OCI-LY3 (cell line): ENCODE measurements at regions not wholly inside any gene's neighbourhood (a gene's known extent, or its start where the extent isn't known, plus 50 kb on each side); places are given as distances from the start of the nearest gene placed in this dataset.

Experiments used
- H2AFZ ChIP-seq: fragments of 200-600, 300-600 bp; shearing (Covaris generic); 2 replicates; pipeline ENCODE4 v1.6.0; 2014; ENCODE audit warnings: antibody characterized with exemption, low read depth, low read length
- H3K27ac ChIP-seq: fragments of 200-600, 300-600 bp; sonication (generic); 2 replicates; pipeline ENCODE4 v1.5.1; 2014; ENCODE audit warnings: mild to moderate bottlenecking, low read length, moderate library complexity, mixed read lengths
- H3K27me3 ChIP-seq: fragments of 200-600, 300-600 bp; sonication (generic); 2 replicates; pipeline ENCODE4 v1.6.1; 2014; ENCODE audit warnings: low read depth, low read length, mixed read lengths
- H3K36me3 ChIP-seq: fragments of 200-600, 300-600 bp; sonication (generic); replicated peaks from 2 replicates; pipeline ENCODE3; 2014; ENCODE audit warnings: low read depth, low read length, mixed read lengths
- H3K4me1 ChIP-seq: fragments of 300-600, 200-600 bp; sonication (generic); 2 replicates; pipeline ENCODE4 v1.6.1; 2014; ENCODE audit warnings: low read length, mixed read lengths
- H3K4me2 ChIP-seq: fragments of 200-600, 300-600 bp; sonication (generic); 2 replicates; pipeline ENCODE4 v1.6.1; 2014; ENCODE audit warnings: low read length, mixed read lengths
- H3K4me3 ChIP-seq: fragments of 300-600, 200-600 bp; sonication (generic); 2 replicates; pipeline ENCODE4 v1.5.1; 2014; ENCODE audit warnings: antibody characterized with exemption, mild to moderate bottlenecking, low read length, moderate library complexity
- H3K79me2 ChIP-seq: fragments of 300-600, 200-600 bp; shearing (Covaris generic); 2 replicates; pipeline ENCODE4 v1.6.1; 2014; ENCODE audit warnings: mild to moderate bottlenecking, low read length, mixed read lengths
- H3K9ac ChIP-seq: fragments of 300-600, 200-600 bp; shearing (Covaris generic); 2 replicates; pipeline ENCODE4 v1.6.0; 2014; ENCODE audit warnings: mild to moderate bottlenecking, low read length, moderate library complexity
- H3K9me3 ChIP-seq: fragments of 200-600, 300-600 bp; shearing (Covaris generic); 2 replicates; pipeline ENCODE4 v1.6.1; 2014; ENCODE audit warnings: low read length, mixed read lengths; ENCODE audit not compliant: insufficient read depth
- H4K20me1 ChIP-seq: fragments of 200-600, 300-600 bp; sonication (generic); 2 replicates; pipeline ENCODE4 v1.6.1; 2016; ENCODE audit warnings: low read length, mixed read lengths; ENCODE audit not compliant: insufficient read depth
- EZH2phosphoT487 ChIP-seq: fragments of 200-600 bp; shearing (Covaris generic); IDR thresholded peaks from 2 replicates; pipeline ENCODE4 v1.6.1; 2018; ENCODE audit warnings: antibody characterized with exemption, mixed run types, low read depth
- TF ChIP-seq, protein P1 (sequence below): fragments of 200-600, 300-600 bp; sonication (generic); IDR thresholded peaks from 2 replicates; pipeline ENCODE4 v1.5.1; 2014; ENCODE audit warnings: antibody characterized with exemption, low read length, low read depth

DNA sequence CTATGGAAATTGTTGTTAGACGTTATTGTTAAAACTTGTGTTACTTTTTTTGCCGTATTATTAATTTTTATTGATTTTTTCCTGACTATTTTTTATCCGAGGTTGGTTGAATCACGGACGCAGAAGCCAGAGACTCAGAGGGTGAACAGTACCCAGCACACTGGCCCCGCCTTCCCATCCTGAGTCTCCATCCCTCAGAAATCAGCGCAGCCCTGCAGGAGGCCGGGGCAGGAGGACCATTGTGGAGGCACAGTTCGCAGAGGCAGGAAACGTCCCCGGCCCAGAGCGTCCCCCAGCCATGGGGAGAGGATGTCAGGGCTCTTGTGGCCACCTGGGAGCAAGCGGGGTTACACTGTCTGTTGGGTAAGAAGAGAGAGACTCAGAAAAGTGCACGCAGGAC lies 843.0 kb downstream of the BRD1 start:
- Histone ChIP-seq H3K36me3 (no peaks in the 10 kb centered on the region), H3K27ac (no peak overlapping the region)

DNA sequence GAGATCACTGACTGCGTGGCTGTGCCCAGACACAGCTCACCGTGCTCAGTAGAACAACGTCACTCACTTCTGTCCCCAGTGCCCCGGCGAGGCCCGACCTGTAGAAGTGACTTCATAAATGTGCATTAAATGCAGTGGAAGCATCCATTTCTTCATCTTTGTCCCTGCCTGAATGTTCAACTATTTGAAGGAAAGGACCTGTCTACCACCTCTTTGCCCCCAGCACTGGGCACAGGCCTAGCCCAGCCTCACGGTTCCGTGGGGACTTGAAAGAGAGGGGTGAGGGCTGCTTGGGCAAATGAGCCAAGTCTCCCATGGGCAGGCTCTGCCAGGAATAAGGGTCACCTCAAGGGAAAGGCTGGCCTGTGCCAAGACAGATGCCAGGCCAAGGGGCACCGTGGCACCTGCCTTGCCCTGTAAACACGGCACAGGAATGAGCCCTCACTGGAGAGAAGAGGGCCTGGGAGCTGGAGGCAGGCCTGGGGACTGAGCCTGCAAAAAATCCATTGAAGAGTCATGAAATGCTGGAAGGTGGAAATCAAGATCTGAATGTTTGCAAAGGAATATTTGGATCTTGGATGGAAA lies 845.3 kb downstream of the BRD1 start:
- H3K4me3 ChIP-seq: no peak overlapping the region
- no peaks in the 10 kb centered on the region for H3K27me3 ChIP-seq

More for the DNA sequence above, 843.0 kb downstream of the BRD1 start:
- Histone ChIP-seq H3K4me3 (no peak overlapping the region), H4K20me1 (no peaks in the 10 kb centered on the region), H3K27me3 (no peaks in the 10 kb centered on the region), H3K9ac (no peak overlapping the region), H3K79me2 (no peaks in the 10 kb centered on the region), H2AFZ (no peak overlapping the region), H3K4me1 (no peaks in the 10 kb centered on the region), H3K9me3 (no peaks in the 10 kb centered on the region), H3K4me2 (no peak overlapping the region)
- TF ChIP-seq EZH2phosphoT487: no peak
- TF ChIP-seq, protein P1, sequence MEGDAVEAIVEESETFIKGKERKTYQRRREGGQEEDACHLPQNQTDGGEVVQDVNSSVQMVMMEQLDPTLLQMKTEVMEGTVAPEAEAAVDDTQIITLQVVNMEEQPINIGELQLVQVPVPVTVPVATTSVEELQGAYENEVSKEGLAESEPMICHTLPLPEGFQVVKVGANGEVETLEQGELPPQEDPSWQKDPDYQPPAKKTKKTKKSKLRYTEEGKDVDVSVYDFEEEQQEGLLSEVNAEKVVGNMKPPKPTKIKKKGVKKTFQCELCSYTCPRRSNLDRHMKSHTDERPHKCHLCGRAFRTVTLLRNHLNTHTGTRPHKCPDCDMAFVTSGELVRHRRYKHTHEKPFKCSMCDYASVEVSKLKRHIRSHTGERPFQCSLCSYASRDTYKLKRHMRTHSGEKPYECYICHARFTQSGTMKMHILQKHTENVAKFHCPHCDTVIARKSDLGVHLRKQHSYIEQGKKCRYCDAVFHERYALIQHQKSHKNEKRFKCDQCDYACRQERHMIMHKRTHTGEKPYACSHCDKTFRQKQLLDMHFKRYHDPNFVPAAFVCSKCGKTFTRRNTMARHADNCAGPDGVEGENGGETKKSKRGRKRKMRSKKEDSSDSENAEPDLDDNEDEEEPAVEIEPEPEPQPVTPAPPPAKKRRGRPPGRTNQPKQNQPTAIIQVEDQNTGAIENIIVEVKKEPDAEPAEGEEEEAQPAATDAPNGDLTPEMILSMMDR: no peak

DNA sequence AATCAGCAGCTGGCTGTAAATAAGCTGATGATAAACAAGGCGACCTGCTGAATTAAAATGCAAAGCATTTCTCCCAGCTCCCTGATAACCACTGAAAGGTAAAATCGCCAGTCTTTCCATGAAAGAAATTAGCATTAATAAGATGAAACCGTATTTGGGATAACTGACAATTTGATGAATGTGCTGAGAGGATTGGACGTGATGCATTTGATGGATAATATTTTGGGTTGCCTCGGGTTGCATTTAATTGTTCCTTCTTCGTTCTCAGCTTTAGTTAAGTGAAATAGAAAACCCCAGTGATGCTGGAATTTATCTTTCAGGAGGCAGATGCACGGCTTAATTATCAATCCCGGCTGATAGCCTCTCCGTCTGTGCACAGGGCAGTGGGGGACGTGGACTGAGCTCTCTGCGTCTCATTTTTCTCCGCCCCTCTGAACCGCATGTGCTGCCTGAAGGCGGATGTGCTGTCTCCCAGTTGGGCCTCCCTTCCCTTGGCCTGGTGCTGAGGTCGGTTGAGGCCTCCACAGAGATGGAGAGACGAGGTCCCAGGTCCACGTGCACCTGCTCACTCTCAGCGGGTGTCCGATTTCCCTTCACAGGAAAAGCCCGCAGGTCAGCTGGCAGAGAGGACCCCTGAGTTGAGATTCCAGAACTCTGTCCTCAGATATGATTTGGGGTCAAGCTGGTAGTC lies 846.2 kb downstream of the BRD1 start:
- TF ChIP-seq, protein P1: no peak
- no peak for TF ChIP-seq EZH2phosphoT487
- Histone ChIP-seq H3K27ac (no peak overlapping the region), H3K79me2 (no peaks in the 10 kb centered on the region), H3K4me1 (no peaks in the 10 kb centered on the region), H4K20me1 (no peaks in the 10 kb centered on the region), H3K27me3 (no peaks in the 10 kb centered on the region), H3K4me3 (no peak overlapping the region), H3K9me3 (no peaks in the 10 kb centered on the region), H3K9ac (no peak overlapping the region), H2AFZ (no peak overlapping the region), H3K4me2 (no peak overlapping the region), H3K36me3 (no peaks in the 10 kb centered on the region)

More for the DNA sequence above, 845.3 kb downstream of the BRD1 start:
- Histone ChIP-seq H3K27ac (no peak overlapping the region), H3K79me2 (no peaks in the 10 kb centered on the region), H3K9me3 (no peaks in the 10 kb centered on the region), H3K36me3 (no peaks in the 10 kb centered on the region), H4K20me1 (no peaks in the 10 kb centered on the region), H3K4me2 (no peak overlapping the region), H2AFZ (no peak overlapping the region), H3K4me1 (no peaks in the 10 kb centered on the region), H3K9ac (no peak overlapping the region)
- TF ChIP-seq, protein P1: no peak
- TF ChIP-seq EZH2phosphoT487: no peak

DNA sequence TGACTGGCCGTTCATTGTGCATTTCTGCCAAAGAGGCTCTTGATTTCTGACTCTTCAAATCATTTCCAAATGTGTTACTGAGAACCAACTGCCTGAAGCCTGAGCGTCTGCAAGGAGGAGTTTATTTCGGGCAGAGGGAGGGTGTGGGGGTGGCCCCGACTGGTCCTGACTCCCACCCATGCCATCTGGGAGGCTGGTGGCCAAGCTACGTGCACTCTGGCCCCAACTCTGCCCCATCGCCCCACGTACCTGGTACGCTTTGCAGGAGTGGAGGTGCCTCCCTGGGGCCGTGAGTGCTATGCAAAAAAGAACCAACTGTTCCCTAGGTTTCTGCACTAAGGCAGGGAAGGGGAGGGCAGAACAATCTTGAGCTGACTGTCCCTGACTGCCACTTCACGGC lies 846.8 kb downstream of the BRD1 start:
- no peak overlapping the region for H3K4me2 ChIP-seq
- H3K79me2 ChIP-seq: no peaks in the 10 kb centered on the region
- no peaks in the 10 kb centered on the region for H3K4me1 ChIP-seq
- H3K4me3 ChIP-seq: no peak overlapping the region
- no peaks in the 10 kb centered on the region for H4K20me1 ChIP-seq
- no peaks in the 10 kb centered on the region for H3K36me3 ChIP-seq
- H3K9ac ChIP-seq: no peak overlapping the region
- H3K9me3 ChIP-seq: no peaks in the 10 kb centered on the region
- H3K27ac ChIP-seq: no peak overlapping the region
- H2AFZ ChIP-seq: no peak overlapping the region
- no peak for TF ChIP-seq EZH2phosphoT487
- TF ChIP-seq, protein P1: no peak
- H3K27me3 ChIP-seq: no peaks in the 10 kb centered on the region
